ENCODE measurements at regions not wholly inside any gene's neighbourhood (a gene's known extent, or its start where the extent isn't known, plus 50 kb on each side); places are given as distances from the start of the nearest gene placed in this dataset.

GRCh38 chr11:111035746-111036145, 209.8 kb upstream of the POU2AF2 start:
- DNase-seq, result no peak
- intact Hi-C loops (cut with micrococcal nuclease; ENCODE audit: unreplicated experiment), result no loop called here
- no TSS peak for BruUV-seq (replicated peaks)
- Mint-ChIP-seq H3K27me3 (ENCODE audit: unreplicated experiment) (no peaks in the 10 kb centered on the region), H3K27ac (ENCODE audit: unreplicated experiment) (no peak overlapping the region), H3K9me3 (ENCODE audit: low read depth, unreplicated experiment) (peaks cover 5% of the 10 kb centered on the region), H3K36me3 (ENCODE audit: insufficient read depth, unreplicated experiment) (no peaks in the 10 kb centered on the region), H3K4me1 (ENCODE audit: low read depth, unreplicated experiment) (no peaks in the 10 kb centered on the region), H3K4me3 (ENCODE audit: low read depth, unreplicated experiment) (no peak overlapping the region)
- CTCF ChIA-PET, result no interaction called here
- TF ChIP-seq, protein P1, sequence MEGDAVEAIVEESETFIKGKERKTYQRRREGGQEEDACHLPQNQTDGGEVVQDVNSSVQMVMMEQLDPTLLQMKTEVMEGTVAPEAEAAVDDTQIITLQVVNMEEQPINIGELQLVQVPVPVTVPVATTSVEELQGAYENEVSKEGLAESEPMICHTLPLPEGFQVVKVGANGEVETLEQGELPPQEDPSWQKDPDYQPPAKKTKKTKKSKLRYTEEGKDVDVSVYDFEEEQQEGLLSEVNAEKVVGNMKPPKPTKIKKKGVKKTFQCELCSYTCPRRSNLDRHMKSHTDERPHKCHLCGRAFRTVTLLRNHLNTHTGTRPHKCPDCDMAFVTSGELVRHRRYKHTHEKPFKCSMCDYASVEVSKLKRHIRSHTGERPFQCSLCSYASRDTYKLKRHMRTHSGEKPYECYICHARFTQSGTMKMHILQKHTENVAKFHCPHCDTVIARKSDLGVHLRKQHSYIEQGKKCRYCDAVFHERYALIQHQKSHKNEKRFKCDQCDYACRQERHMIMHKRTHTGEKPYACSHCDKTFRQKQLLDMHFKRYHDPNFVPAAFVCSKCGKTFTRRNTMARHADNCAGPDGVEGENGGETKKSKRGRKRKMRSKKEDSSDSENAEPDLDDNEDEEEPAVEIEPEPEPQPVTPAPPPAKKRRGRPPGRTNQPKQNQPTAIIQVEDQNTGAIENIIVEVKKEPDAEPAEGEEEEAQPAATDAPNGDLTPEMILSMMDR (IDR thresholded peaks at IDR 0.05; ENCODE audit: unreplicated experiment), result no peak

DNA sequence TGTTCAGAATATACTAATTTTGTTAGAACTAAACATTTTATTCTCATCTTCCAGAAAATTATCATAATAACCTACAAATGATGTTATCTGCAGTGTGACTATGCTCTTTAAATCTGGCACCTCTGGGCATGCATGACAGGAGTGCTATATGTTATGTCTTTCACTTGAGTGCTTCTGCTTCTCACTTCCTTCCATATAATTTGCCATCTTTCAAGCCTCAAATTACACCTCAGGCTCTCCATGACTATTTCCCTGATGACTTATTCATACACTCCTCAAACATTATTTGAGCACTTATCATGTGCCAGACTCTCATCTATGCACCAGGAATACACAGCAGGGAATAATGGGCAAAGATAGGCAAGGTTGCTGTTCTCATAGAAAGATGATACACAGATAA, 219.3 kb upstream of the POU2AF2 start:
- CTCF ChIA-PET, result no interaction called here
- peaks cover 46% of the 10 kb centered on the region for H3K27me3 Mint-ChIP-seq (ENCODE audit: unreplicated experiment)
- DNase-seq, result no peak
- H3K36me3 Mint-ChIP-seq (ENCODE audit: insufficient read depth, unreplicated experiment), result no peaks in the 10 kb centered on the region
- no peak overlapping the region for H3K27ac Mint-ChIP-seq (ENCODE audit: unreplicated experiment)
- no peaks in the 10 kb centered on the region for H3K4me1 Mint-ChIP-seq (ENCODE audit: low read depth, unreplicated experiment)
- H3K4me3 Mint-ChIP-seq (ENCODE audit: low read depth, unreplicated experiment), result no peak overlapping the region
- TF ChIP-seq, protein P1 (IDR thresholded peaks at IDR 0.05; ENCODE audit: unreplicated experiment), result no peak
- no TSS peak for BruUV-seq (replicated peaks)
- intact Hi-C loops (cut with micrococcal nuclease; ENCODE audit: unreplicated experiment), result no loop called here
- H3K9me3 Mint-ChIP-seq (ENCODE audit: low read depth, unreplicated experiment), result no peaks in the 10 kb centered on the region

- intact Hi-C loops (cut with micrococcal nuclease; ENCODE audit: unreplicated experiment), result no loop called here
- Mint-ChIP-seq H3K4me3 (ENCODE audit: low read depth, unreplicated experiment) (no peak overlapping the region), H3K27me3 (ENCODE audit: unreplicated experiment) (peaks cover 38% of the 10 kb centered on the region), H3K4me1 (ENCODE audit: low read depth, unreplicated experiment) (no peaks in the 10 kb centered on the region), H3K9me3 (ENCODE audit: low read depth, unreplicated experiment) (no peaks in the 10 kb centered on the region), H3K27ac (ENCODE audit: unreplicated experiment) (no peak overlapping the region), H3K36me3 (ENCODE audit: insufficient read depth, unreplicated experiment) (no peaks in the 10 kb centered on the region)
- no TSS peak for BruUV-seq (replicated peaks)
- CTCF ChIA-PET, result no interaction called here
- DNase-seq, result no peak
- TF ChIP-seq, protein P1 (IDR thresholded peaks at IDR 0.05; ENCODE audit: unreplicated experiment), result no peak
These were observed 224.4 kb upstream of the POU2AF2 start for GRCh38 chr11:111021131-111021530.

GRCh38 chr11:111019871-111020670, 225.5 kb upstream of the POU2AF2 start:
- CTCF ChIA-PET, result no interaction called here
- H3K27me3 Mint-ChIP-seq (ENCODE audit: unreplicated experiment), result peaks cover 27% of the 10 kb centered on the region
- peak overlapping the region; percentile 53 for H3K27ac Mint-ChIP-seq (ENCODE audit: unreplicated experiment)
- no peak for DNase-seq
- no peaks in the 10 kb centered on the region for H3K4me1 Mint-ChIP-seq (ENCODE audit: low read depth, unreplicated experiment)
- intact Hi-C loops (cut with micrococcal nuclease; ENCODE audit: unreplicated experiment), result no loop called here
- no peak overlapping the region for H3K4me3 Mint-ChIP-seq (ENCODE audit: low read depth, unreplicated experiment)
- TF ChIP-seq, protein P1 (IDR thresholded peaks at IDR 0.05; ENCODE audit: unreplicated experiment), result no peak
- no TSS peak for BruUV-seq (replicated peaks)
- H3K9me3 Mint-ChIP-seq (ENCODE audit: low read depth, unreplicated experiment), result no peaks in the 10 kb centered on the region
- H3K36me3 Mint-ChIP-seq (ENCODE audit: insufficient read depth, unreplicated experiment), result no peaks in the 10 kb centered on the region

Measured in Calu3 (cell line).